ENCODE measurements at regions not wholly inside any gene's neighbourhood (a gene's known extent, or its start where the extent isn't known, plus 50 kb on each side); places are given as distances from the start of the nearest gene placed in this dataset.

DNA sequence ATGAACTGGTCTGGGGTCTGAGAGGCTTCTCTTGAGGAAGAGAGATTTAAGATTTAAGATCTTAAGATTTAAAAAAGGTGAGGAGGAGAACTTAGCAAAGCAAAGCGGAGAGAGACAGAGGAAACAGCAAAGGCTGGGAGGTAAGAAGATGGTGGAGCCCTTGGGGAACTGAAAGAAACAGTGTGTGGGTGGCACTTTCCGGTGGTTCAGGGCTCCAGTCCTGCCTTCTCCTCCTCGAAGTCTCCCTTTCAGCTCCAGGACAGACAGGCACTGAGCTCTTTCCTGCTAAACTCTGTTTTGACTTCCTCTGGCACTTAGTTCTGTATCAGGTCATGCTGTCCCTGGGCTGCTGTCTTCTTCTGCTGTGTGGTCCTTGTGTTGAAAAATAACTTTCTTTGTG is 298.7 kb upstream of the SRRM4 start:
- TF ChIP-seq, protein P1, sequence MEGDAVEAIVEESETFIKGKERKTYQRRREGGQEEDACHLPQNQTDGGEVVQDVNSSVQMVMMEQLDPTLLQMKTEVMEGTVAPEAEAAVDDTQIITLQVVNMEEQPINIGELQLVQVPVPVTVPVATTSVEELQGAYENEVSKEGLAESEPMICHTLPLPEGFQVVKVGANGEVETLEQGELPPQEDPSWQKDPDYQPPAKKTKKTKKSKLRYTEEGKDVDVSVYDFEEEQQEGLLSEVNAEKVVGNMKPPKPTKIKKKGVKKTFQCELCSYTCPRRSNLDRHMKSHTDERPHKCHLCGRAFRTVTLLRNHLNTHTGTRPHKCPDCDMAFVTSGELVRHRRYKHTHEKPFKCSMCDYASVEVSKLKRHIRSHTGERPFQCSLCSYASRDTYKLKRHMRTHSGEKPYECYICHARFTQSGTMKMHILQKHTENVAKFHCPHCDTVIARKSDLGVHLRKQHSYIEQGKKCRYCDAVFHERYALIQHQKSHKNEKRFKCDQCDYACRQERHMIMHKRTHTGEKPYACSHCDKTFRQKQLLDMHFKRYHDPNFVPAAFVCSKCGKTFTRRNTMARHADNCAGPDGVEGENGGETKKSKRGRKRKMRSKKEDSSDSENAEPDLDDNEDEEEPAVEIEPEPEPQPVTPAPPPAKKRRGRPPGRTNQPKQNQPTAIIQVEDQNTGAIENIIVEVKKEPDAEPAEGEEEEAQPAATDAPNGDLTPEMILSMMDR (conservative IDR thresholded peaks at IDR 0.05; ENCODE audit: low read depth in 2 of 2): no peak
- TF ChIP-seq, protein P2, sequence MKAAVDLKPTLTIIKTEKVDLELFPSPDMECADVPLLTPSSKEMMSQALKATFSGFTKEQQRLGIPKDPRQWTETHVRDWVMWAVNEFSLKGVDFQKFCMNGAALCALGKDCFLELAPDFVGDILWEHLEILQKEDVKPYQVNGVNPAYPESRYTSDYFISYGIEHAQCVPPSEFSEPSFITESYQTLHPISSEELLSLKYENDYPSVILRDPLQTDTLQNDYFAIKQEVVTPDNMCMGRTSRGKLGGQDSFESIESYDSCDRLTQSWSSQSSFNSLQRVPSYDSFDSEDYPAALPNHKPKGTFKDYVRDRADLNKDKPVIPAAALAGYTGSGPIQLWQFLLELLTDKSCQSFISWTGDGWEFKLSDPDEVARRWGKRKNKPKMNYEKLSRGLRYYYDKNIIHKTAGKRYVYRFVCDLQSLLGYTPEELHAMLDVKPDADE (IDR thresholded peaks at IDR 0.05): no peak
- TF ChIP-seq ZNF114 (CRISPR knock-in tag; IDR thresholded peaks at IDR 0.05) (no peak), POLR2AphosphoS5 (IDR thresholded peaks at IDR 0.05; ENCODE audit: low read depth) (no peak), EZH2 (IDR thresholded peaks at IDR 0.05; ENCODE audit: low read depth, unreplicated experiment) (no peak)

Measured in GM23338 (cell line).